ENCODE measurements at regions not wholly inside any gene's neighbourhood (a gene's known extent, or its start where the extent isn't known, plus 50 kb on each side); places are given as distances from the start of the nearest gene placed in this dataset.
A peak's percentile ranks its signal among the peaks of the same experiment; 100 is the strongest.
"Not testable (repeated sequence)": the region's sequence is repeated elsewhere in the genome, so short reads cannot be mapped to it uniquely, and the experiment has no call there.

GRCh38 chr9:25003686-25004085 is 458.0 kb upstream of the IZUMO3 start:
- H3K4me3 ChIP-seq (ENCODE audit: low read depth, low read length) = no peak overlapping the region
- DNase-seq (ENCODE audit: low read depth) = no peak
- TF ChIP-seq CTCF (IDR thresholded peaks at IDR 0.05; ENCODE audit: control insufficient read depth, extremely low read depth, insufficient read depth) = peak; percentile 54

DNA sequence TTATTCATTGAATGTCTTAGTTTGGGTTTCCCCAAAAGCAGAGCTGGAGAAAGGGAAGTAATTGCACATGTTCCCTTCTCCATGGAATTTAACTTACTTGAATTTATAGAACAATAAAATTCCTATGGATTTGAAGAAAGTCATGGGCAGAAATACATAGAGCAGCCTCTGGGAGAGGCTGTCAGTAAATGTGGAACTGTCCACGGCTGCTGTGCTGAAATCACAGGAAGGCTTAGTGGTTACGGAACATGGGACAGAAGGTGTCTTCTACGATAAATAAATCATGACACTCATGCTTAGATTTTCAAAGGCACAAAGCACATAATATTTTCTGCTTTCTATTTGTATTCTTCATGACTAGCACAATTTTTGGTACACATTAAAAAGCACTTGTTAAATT is 440.6 kb upstream of the IZUMO3 start:
- TF ChIP-seq CTCF (IDR thresholded peaks at IDR 0.05; ENCODE audit: control insufficient read depth, extremely low read depth, insufficient read depth) = no peak
- H3K4me3 ChIP-seq (ENCODE audit: low read depth, low read length) = no peak overlapping the region
- DNase-seq (ENCODE audit: low read depth) = no peak

DNA sequence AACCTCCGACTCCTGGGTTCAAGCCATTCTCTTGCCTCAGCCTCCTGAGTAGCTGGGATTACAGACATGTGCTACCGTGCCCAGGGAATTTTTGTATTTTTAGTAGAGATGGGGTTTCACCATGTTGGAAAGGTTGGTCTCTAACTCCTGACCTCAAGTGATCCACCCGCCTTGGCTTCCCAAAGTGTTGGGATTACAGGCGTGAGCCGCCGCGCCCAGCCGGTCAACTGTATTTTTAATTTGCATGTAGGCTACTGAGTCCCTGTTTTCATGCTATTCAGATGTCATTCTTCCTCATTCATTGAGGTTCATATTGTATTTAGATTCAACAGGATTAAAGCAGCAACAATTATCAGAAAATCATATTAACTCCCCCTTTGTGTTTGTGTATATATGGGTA is 425.1 kb upstream of the IZUMO3 start:
- not testable (repeated sequence) for DNase-seq (ENCODE audit: low read depth); H3K4me3 ChIP-seq (ENCODE audit: low read depth, low read length)

- DNase-seq (ENCODE audit: low read depth) = peak; percentile 35
- no peak overlapping the region for H3K4me3 ChIP-seq (ENCODE audit: low read depth, low read length)
- TF ChIP-seq CTCF (IDR thresholded peaks at IDR 0.05; ENCODE audit: control insufficient read depth, extremely low read depth, insufficient read depth) = no peak
These were observed 416.1 kb upstream of the IZUMO3 start for GRCh38 chr9:24961762-24962161.

DNA sequence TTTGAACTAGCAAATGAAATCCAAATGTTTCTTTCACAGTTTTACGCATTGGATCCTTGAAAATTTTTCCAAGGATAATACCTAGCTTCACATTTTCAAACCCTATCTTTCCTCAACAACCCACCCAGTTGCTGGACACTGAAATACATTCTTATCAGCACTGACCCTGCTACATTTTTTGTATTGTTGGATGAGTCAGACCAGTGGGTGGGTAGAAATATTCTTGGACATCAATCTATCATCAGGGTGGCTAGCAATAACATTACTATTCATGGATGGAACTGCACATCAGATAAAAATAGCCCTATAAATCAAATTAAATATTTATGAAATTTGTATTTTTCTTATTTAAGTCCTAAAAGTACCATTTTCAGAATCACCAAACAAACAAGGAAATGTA is 407.4 kb upstream of the IZUMO3 start:
- DNase-seq (ENCODE audit: low read depth) = no peak
- no peak overlapping the region for H3K4me3 ChIP-seq (ENCODE audit: low read depth, low read length)
- no peak for TF ChIP-seq CTCF (IDR thresholded peaks at IDR 0.05; ENCODE audit: control insufficient read depth, extremely low read depth, insufficient read depth)

DNA sequence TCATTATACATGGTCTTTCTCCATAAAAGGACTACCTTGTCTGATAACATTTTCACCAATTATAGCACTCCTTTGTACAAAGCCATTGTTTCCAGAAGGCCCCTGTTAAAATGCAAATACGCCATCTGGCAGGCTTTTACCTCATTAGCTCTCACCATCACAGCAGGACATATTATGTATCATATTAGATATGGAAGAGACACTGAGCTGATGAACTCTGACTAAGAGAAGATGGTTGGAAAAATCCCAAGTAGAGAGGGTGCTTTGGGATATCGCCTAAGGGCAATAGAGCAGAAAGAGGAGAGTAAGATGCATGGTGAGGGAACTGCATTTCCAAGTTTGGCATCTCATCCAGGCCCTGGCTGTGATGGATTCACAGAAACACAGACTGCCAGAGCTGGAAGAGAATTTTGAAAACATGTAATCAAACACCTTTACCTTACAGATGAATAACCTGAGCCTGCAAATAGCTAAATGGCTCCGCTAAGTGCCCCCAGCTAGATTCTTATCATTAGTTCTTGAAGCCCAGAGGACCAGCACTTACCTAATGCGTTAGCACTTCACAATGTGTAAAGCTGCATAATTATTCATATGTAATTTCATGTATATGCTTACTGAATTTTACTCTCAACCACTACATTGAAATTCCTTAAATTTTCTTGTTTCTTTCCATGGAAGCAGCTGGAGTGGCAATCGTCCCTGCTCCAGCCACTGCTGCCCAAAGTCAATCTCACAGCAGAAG is 393.6 kb upstream of the IZUMO3 start:
- no peak for DNase-seq (ENCODE audit: low read depth)
- no peak overlapping the region for H3K4me3 ChIP-seq (ENCODE audit: low read depth, low read length)
- TF ChIP-seq CTCF (IDR thresholded peaks at IDR 0.05; ENCODE audit: control insufficient read depth, extremely low read depth, insufficient read depth) = no peak

DNA sequence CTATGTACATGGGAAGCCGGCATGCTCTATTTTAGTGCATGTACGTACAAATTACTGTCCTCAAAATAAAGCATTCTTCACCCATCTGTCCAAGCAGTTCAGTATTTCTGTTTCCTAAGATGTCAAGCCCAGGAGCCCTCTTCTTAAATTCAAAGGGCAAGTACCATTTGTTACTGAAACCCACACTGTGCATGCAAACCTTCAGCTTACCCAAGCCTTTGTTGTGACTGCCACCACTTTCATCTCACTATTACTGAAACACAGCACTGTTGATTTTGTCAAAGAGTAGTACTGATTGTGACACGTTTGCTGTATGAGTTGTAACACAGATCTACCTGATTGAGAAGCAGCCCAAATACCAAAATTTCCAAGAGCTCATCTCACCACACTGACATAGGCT is 390.4 kb upstream of the IZUMO3 start:
- DNase-seq (ENCODE audit: low read depth) = no peak
- no peak overlapping the region for H3K4me3 ChIP-seq (ENCODE audit: low read depth, low read length)

More for the DNA sequence above, 390.4 kb upstream of the IZUMO3 start:
- no peak for TF ChIP-seq CTCF (IDR thresholded peaks at IDR 0.05; ENCODE audit: control insufficient read depth, extremely low read depth, insufficient read depth)

Data from LNCaP clone FGC (cell line).